Panc1 (cell line): ENCODE measurements at regions not wholly inside any gene's neighbourhood (a gene's known extent, or its start where the extent isn't known, plus 50 kb on each side); places are given as distances from the start of the nearest gene placed in this dataset.

Source experiments
- CTCF ChIP-seq: fragments of 450-650 bp; IDR thresholded peaks from 2 replicates; pipeline ENCODE4 v1.5.1; 2017; ENCODE audit warnings: mild to moderate bottlenecking
- TF ChIP-seq, protein P1 (sequence below), 2 experiments: IDR thresholded peaks; 2 replicates each; pipeline ENCODE4 v1.6.1; 2011 to 2012; ENCODE audit warnings: low read depth in 2 of 2, control low read depth in 1 of 2, low read length in 1 of 2, mild to moderate bottlenecking in 1 of 2, moderate library complexity in 1 of 2; ENCODE audit not compliant: insufficient read depth in 1 of 2

GRCh38 chr4:126346654-126347053 lies 1031.9 kb downstream of the FAT4 start:
- no peak for TF ChIP-seq CTCF
- TF ChIP-seq, protein P1, sequence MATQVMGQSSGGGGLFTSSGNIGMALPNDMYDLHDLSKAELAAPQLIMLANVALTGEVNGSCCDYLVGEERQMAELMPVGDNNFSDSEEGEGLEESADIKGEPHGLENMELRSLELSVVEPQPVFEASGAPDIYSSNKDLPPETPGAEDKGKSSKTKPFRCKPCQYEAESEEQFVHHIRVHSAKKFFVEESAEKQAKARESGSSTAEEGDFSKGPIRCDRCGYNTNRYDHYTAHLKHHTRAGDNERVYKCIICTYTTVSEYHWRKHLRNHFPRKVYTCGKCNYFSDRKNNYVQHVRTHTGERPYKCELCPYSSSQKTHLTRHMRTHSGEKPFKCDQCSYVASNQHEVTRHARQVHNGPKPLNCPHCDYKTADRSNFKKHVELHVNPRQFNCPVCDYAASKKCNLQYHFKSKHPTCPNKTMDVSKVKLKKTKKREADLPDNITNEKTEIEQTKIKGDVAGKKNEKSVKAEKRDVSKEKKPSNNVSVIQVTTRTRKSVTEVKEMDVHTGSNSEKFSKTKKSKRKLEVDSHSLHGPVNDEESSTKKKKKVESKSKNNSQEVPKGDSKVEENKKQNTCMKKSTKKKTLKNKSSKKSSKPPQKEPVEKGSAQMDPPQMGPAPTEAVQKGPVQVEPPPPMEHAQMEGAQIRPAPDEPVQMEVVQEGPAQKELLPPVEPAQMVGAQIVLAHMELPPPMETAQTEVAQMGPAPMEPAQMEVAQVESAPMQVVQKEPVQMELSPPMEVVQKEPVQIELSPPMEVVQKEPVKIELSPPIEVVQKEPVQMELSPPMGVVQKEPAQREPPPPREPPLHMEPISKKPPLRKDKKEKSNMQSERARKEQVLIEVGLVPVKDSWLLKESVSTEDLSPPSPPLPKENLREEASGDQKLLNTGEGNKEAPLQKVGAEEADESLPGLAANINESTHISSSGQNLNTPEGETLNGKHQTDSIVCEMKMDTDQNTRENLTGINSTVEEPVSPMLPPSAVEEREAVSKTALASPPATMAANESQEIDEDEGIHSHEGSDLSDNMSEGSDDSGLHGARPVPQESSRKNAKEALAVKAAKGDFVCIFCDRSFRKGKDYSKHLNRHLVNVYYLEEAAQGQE (IDR thresholded peaks at IDR 0.05; ENCODE audit: insufficient read depth in 1 of 2, low read depth in 2 of 2, low read length in 1 of 2) = no peak
